ENCODE measurements at regions not wholly inside any gene's neighbourhood (a gene's known extent, or its start where the extent isn't known, plus 50 kb on each side); places are given as distances from the start of the nearest gene placed in this dataset.
"Not testable (repeated sequence)": the region's sequence is repeated elsewhere in the genome, so short reads cannot be mapped to it uniquely, and the experiment has no call there.

GRCh38 chr21:26331205-26331980, 160.8 kb upstream of the APP start:
- DNase-seq (ENCODE audit: low spot score) = no peak

GRCh38 chr21:26320596-26320995, 150.0 kb upstream of the APP start:
- no peak for DNase-seq (ENCODE audit: low spot score)

- no peak for DNase-seq (ENCODE audit: low spot score)
Measured at GRCh38 chr21:26307640-26308039, 137.1 kb upstream of the APP start.

GRCh38 chr21:26297851-26298250, 127.3 kb upstream of the APP start:
- no peak for DNase-seq (ENCODE audit: low spot score)

- DNase-seq (ENCODE audit: low spot score) = no peak
Measured at GRCh38 chr21:26293141-26293946, 122.8 kb upstream of the APP start.

GRCh38 chr21:26288026-26288425, 117.5 kb upstream of the APP start:
- DNase-seq (ENCODE audit: low spot score) = no peak

- no peak for DNase-seq (ENCODE audit: low spot score)
Measured at GRCh38 chr21:26284531-26284930, 114.0 kb upstream of the APP start.

GRCh38 chr21:26282058-26282457, 111.5 kb upstream of the APP start:
- no peak for DNase-seq (ENCODE audit: low spot score)

GRCh38 chr21:26281506-26281905, 110.9 kb upstream of the APP start:
- DNase-seq (ENCODE audit: low spot score) = no peak

GRCh38 chr21:26280775-26281174, 110.2 kb upstream of the APP start:
- no peak for DNase-seq (ENCODE audit: low spot score)

- DNase-seq (ENCODE audit: low spot score) = no peak
Measured at GRCh38 chr21:26280148-26280547, 109.6 kb upstream of the APP start.

- no peak for DNase-seq (ENCODE audit: low spot score)
Measured at GRCh38 chr21:26275801-26276200, 105.2 kb upstream of the APP start.

- DNase-seq (ENCODE audit: low spot score) = no peak
Measured at GRCh38 chr21:26273686-26274313, 103.2 kb upstream of the APP start.

GRCh38 chr21:26267389-26267788, 96.8 kb upstream of the APP start:
- DNase-seq (ENCODE audit: low spot score) = no peak

- DNase-seq (ENCODE audit: low spot score) = no peak
Measured at GRCh38 chr21:26246073-26246472, 75.5 kb upstream of the APP start.

GRCh38 chr21:26245428-26245827, 74.9 kb upstream of the APP start:
- no peak for DNase-seq (ENCODE audit: low spot score)

GRCh38 chr21:26238646-26239045, 68.1 kb upstream of the APP start:
- no peak for DNase-seq (ENCODE audit: low spot score)

GRCh38 chr21:26236281-26236680, 65.7 kb upstream of the APP start:
- DNase-seq (ENCODE audit: low spot score) = no peak

GRCh38 chr21:26233297-26233696, 62.7 kb upstream of the APP start:
- not testable (repeated sequence) for DNase-seq (ENCODE audit: low spot score)

GRCh38 chr21:26232491-26232890, 61.9 kb upstream of the APP start:
- not testable (repeated sequence) for DNase-seq (ENCODE audit: low spot score)

GRCh38 chr21:26227130-26227529, 56.6 kb upstream of the APP start:
- DNase-seq (ENCODE audit: low spot score) = no peak

GRCh38 chr21:26226724-26227123, 56.2 kb upstream of the APP start:
- DNase-seq (ENCODE audit: low spot score) = no peak

GRCh38 chr21:26225046-26225445, 54.5 kb upstream of the APP start:
- DNase-seq (ENCODE audit: low spot score) = no peak

Data from hematopoietic multipotent progenitor cell treated with erythropoietin and hydrocortisone succinate and interleukin-3 and kit ligand, for 17 days (in vitro differentiated cells).